GM19043 (cell line): ENCODE measurements at regions not wholly inside any gene's neighbourhood (a gene's known extent, or its start where the extent isn't known, plus 50 kb on each side); places are given as distances from the start of the nearest gene placed in this dataset.

Experiments used
- ATAC-seq: cut with Tn5 transposase; IDR thresholded peaks from one replicate; pipeline ENCODE4 v1.9.1; 2021; ENCODE audit warnings: low read depth; ENCODE audit not compliant: unreplicated experiment

GRCh38 chr18:41758534-41758933 is 196.5 kb upstream of the PIK3C3 start:
- no peak for ATAC-seq

GRCh38 chr18:41756141-41756540 is 198.9 kb upstream of the PIK3C3 start:
- no peak for ATAC-seq

GRCh38 chr18:41754332-41754731 is 200.7 kb upstream of the PIK3C3 start:
- no peak for ATAC-seq

GRCh38 chr18:41753826-41754225 is 201.2 kb upstream of the PIK3C3 start:
- no peak for ATAC-seq

- ATAC-seq: no peak
These were observed 202.2 kb upstream of the PIK3C3 start for GRCh38 chr18:41752826-41753225.

GRCh38 chr18:41751652-41752051 is 203.4 kb upstream of the PIK3C3 start:
- ATAC-seq: no peak

GRCh38 chr18:41751161-41751560 is 203.9 kb upstream of the PIK3C3 start:
- ATAC-seq: no peak

- ATAC-seq: no peak
These were observed 207.3 kb upstream of the PIK3C3 start for GRCh38 chr18:41747723-41748242.

- no peak for ATAC-seq
These were observed 209.6 kb upstream of the PIK3C3 start for GRCh38 chr18:41745166-41746049.

GRCh38 chr18:41744421-41745030 is 210.5 kb upstream of the PIK3C3 start:
- no peak for ATAC-seq

- no peak for ATAC-seq
These were observed 217.8 kb upstream of the PIK3C3 start for GRCh38 chr18:41737218-41737617.

- ATAC-seq: no peak
These were observed 220.1 kb upstream of the PIK3C3 start for GRCh38 chr18:41734917-41735316.

GRCh38 chr18:41732356-41732755 is 222.7 kb upstream of the PIK3C3 start:
- ATAC-seq: no peak

- ATAC-seq: no peak
These were observed 223.2 kb upstream of the PIK3C3 start for GRCh38 chr18:41731884-41732283.

GRCh38 chr18:41724195-41724594 is 230.8 kb upstream of the PIK3C3 start:
- no peak for ATAC-seq

- ATAC-seq: no peak
These were observed 233.8 kb upstream of the PIK3C3 start for GRCh38 chr18:41721103-41721790.

GRCh38 chr18:41720226-41720625 is 234.8 kb upstream of the PIK3C3 start:
- ATAC-seq: no peak

GRCh38 chr18:41719808-41720207 is 235.2 kb upstream of the PIK3C3 start:
- no peak for ATAC-seq

GRCh38 chr18:41714872-41715271 is 240.2 kb upstream of the PIK3C3 start:
- no peak for ATAC-seq

GRCh38 chr18:41713969-41714825 is 240.8 kb upstream of the PIK3C3 start:
- no peak for ATAC-seq
